ENCODE measurements at regions not wholly inside any gene's neighbourhood (a gene's known extent, or its start where the extent isn't known, plus 50 kb on each side); places are given as distances from the start of the nearest gene placed in this dataset.

- H3K27ac ChIP-seq (ENCODE audit: low read depth in 1 of 2, low read length in 2 of 2) = no peak overlapping the region
- DNase-seq = no peak
- no peaks in the 10 kb centered on the region for H3K36me3 ChIP-seq (replicated peaks in 1 of 2; ENCODE audit: control insufficient read depth in 1 of 2, insufficient read depth in 2 of 2, low read length in 2 of 2)
- H2AFZ ChIP-seq (ENCODE audit: insufficient read depth, low read depth, low read length, poor library complexity, severe bottlenecking) = no peak overlapping the region
- no peak for TF ChIP-seq CTCF (IDR thresholded peaks at IDR 0.05)
- intact Hi-C loops (cut with micrococcal nuclease) = no loop called here
- peaks cover 3 to 4% of the 10 kb centered on the region in 2 donors for H3K9me3 ChIP-seq (replicated peaks in 1 of 2; ENCODE audit: control insufficient read depth in 1 of 2, insufficient read depth in 1 of 2, low read length in 2 of 2)
- H3K27ac Mint-ChIP-seq = no peak overlapping the region
- peaks cover 0 to 7% (median 2%) of the 10 kb centered on the region in 7 donors for H3K9me3 Mint-ChIP-seq
- WGBS (ENCODE audit: insufficient coverage) = no CpG with 5 or more reads among the region's 2 CpGs
- no peaks in the 10 kb centered on the region for H3K27me3 Mint-ChIP-seq (ENCODE audit: low read depth in 3 of 3)
- no peak overlapping the region for H3K4me3 Mint-ChIP-seq
- no peaks in the 10 kb centered on the region for H3K4me1 Mint-ChIP-seq
- H3K4me1 ChIP-seq (ENCODE audit: control insufficient read depth in 1 of 2, insufficient read depth in 2 of 2, low read length in 2 of 2) = no peaks in the 10 kb centered on the region
- H3K79me2 ChIP-seq (ENCODE audit: insufficient read depth, low read length) = no peaks in the 10 kb centered on the region
- no peak overlapping the region for H3K4me3 ChIP-seq (replicated peaks in 1 of 3; ENCODE audit: low read depth in 2 of 3, low read length in 3 of 3)
- H3K36me3 Mint-ChIP-seq = no peaks in the 10 kb centered on the region
- no peak overlapping the region for H3K9ac ChIP-seq (ENCODE audit: insufficient read depth, low read length, poor library complexity, severe bottlenecking)
- no peaks in the 10 kb centered on the region for H3K27me3 ChIP-seq (ENCODE audit: control insufficient read depth in 2 of 2, insufficient read depth in 2 of 2, low read length in 2 of 2)
- no peaks in the 10 kb centered on the region for H4K20me1 ChIP-seq (ENCODE audit: insufficient read depth, low read length)
- H3K4me2 ChIP-seq (replicated peaks; ENCODE audit: extremely low read depth, low read length, poor library complexity, severe bottlenecking) = no peak overlapping the region
Measured at GRCh38 chr7:110186334-110186733, 904.6 kb upstream of the LRRN3 start.

- no peak overlapping the region for H3K27ac Mint-ChIP-seq
Measured at GRCh38 chr7:110187877-110188554, 902.9 kb upstream of the LRRN3 start.

More at GRCh38 chr7:110187877-110188554, 902.9 kb upstream of the LRRN3 start:
- H3K4me3 Mint-ChIP-seq = no peak overlapping the region
- Histone ChIP-seq H3K9ac (ENCODE audit: insufficient read depth, low read length, poor library complexity, severe bottlenecking) (no peak overlapping the region), H2AFZ (ENCODE audit: insufficient read depth, low read depth, low read length, poor library complexity, severe bottlenecking) (no peak overlapping the region), H3K36me3 (replicated peaks in 1 of 2; ENCODE audit: control insufficient read depth in 1 of 2, insufficient read depth in 2 of 2, low read length in 2 of 2) (no peaks in the 10 kb centered on the region), H3K27ac (ENCODE audit: low read depth in 1 of 2, low read length in 2 of 2) (no peak overlapping the region), H3K27me3 (ENCODE audit: control insufficient read depth in 2 of 2, insufficient read depth in 2 of 2, low read length in 2 of 2) (no peaks in the 10 kb centered on the region), H3K4me3 (replicated peaks in 1 of 3; ENCODE audit: low read depth in 2 of 3, low read length in 3 of 3) (no peak overlapping the region), H3K9me3 (replicated peaks in 1 of 2; ENCODE audit: control insufficient read depth in 1 of 2, insufficient read depth in 1 of 2, low read length in 2 of 2) (peaks cover 0 to 3% of the 10 kb centered on the region in 2 donors), H3K79me2 (ENCODE audit: insufficient read depth, low read length) (no peaks in the 10 kb centered on the region), H3K4me1 (ENCODE audit: control insufficient read depth in 1 of 2, insufficient read depth in 2 of 2, low read length in 2 of 2) (no peaks in the 10 kb centered on the region), H4K20me1 (ENCODE audit: insufficient read depth, low read length) (no peaks in the 10 kb centered on the region), H3K4me2 (replicated peaks; ENCODE audit: extremely low read depth, low read length, poor library complexity, severe bottlenecking) (no peak overlapping the region)
- H3K9me3 Mint-ChIP-seq = peaks cover 0 to 5% (median 2%) of the 10 kb centered on the region in 7 donors
- intact Hi-C loops (cut with micrococcal nuclease) = no loop called here
- no peaks in the 10 kb centered on the region for H3K27me3 Mint-ChIP-seq (ENCODE audit: low read depth in 3 of 3)
- WGBS (ENCODE audit: insufficient coverage) = no CpG with 5 or more reads among the region's 3 CpGs
- no peaks in the 10 kb centered on the region for H3K4me1 Mint-ChIP-seq
- TF ChIP-seq CTCF (IDR thresholded peaks at IDR 0.05) = no peak
- DNase-seq = no peak
- no peaks in the 10 kb centered on the region for H3K36me3 Mint-ChIP-seq
